Amniotic stem cell (primary cell): ENCODE measurements at regions not wholly inside any gene's neighbourhood (a gene's known extent, or its start where the extent isn't known, plus 50 kb on each side); places are given as distances from the start of the nearest gene placed in this dataset.
"Not testable (repeated sequence)": the region's sequence is repeated elsewhere in the genome, so short reads cannot be mapped to it uniquely, and the experiment has no call there.

Source experiments
- DNase-seq: peaks from one replicate; lab custom pipeline; 2025; lab: John Stamatoyannopoulos, UW

GRCh38 chr7:81226234-81226633 lies 307.4 kb upstream of the SEMA3C start:
- DNase-seq: no peak

- not testable (repeated sequence) for DNase-seq
Measured at GRCh38 chr7:81222692-81223091, 303.8 kb upstream of the SEMA3C start.

- DNase-seq: no peak
Measured at GRCh38 chr7:81221527-81222217, 302.8 kb upstream of the SEMA3C start.

GRCh38 chr7:81218480-81219106 lies 299.7 kb upstream of the SEMA3C start:
- DNase-seq: no peak

- no peak for DNase-seq
Measured at GRCh38 chr7:81213394-81213793, 294.5 kb upstream of the SEMA3C start.

- no peak for DNase-seq
Measured at GRCh38 chr7:81211934-81212320, 293.1 kb upstream of the SEMA3C start.

GRCh38 chr7:81211204-81211933 lies 292.5 kb upstream of the SEMA3C start:
- no peak for DNase-seq

- peak; percentile 0 for DNase-seq
Measured at GRCh38 chr7:81210137-81211064, 291.6 kb upstream of the SEMA3C start.

- no peak for DNase-seq
Measured at GRCh38 chr7:81209059-81209458, 290.2 kb upstream of the SEMA3C start.

GRCh38 chr7:81207801-81208200 lies 288.9 kb upstream of the SEMA3C start:
- DNase-seq: no peak

- DNase-seq: no peak
Measured at GRCh38 chr7:81206667-81207360, 288.0 kb upstream of the SEMA3C start.

- DNase-seq: no peak
Measured at GRCh38 chr7:81206217-81206616, 287.4 kb upstream of the SEMA3C start.

GRCh38 chr7:81201188-81201587 lies 282.3 kb upstream of the SEMA3C start:
- DNase-seq: no peak

GRCh38 chr7:81198766-81199165 lies 279.9 kb upstream of the SEMA3C start:
- no peak for DNase-seq

- no peak for DNase-seq
Measured at GRCh38 chr7:81197266-81197665, 278.4 kb upstream of the SEMA3C start.

GRCh38 chr7:81195033-81195432 lies 276.2 kb upstream of the SEMA3C start:
- no peak for DNase-seq

GRCh38 chr7:81190997-81191768 lies 272.3 kb upstream of the SEMA3C start:
- DNase-seq: no peak

- DNase-seq: no peak
Measured at GRCh38 chr7:81187753-81188152, 268.9 kb upstream of the SEMA3C start.

GRCh38 chr7:81186691-81187090 lies 267.8 kb upstream of the SEMA3C start:
- DNase-seq: no peak

- DNase-seq: no peak
Measured at GRCh38 chr7:81185072-81185471, 266.2 kb upstream of the SEMA3C start.

- DNase-seq: no peak
Measured at GRCh38 chr7:81183326-81183725, 264.5 kb upstream of the SEMA3C start.
